HUES48 (cell line): ENCODE measurements at regions not wholly inside any gene's neighbourhood (a gene's known extent, or its start where the extent isn't known, plus 50 kb on each side); places are given as distances from the start of the nearest gene placed in this dataset.

Source experiments
- H3K27ac ChIP-seq: one replicate; pipeline ENCODE4 v1.7.0; 2013; ENCODE audit warnings: low read depth, low read length, inconsistent platforms
- H3K27me3 ChIP-seq: 2 replicates; pipeline ENCODE4 v1.6.1; 2013; ENCODE audit warnings: mild to moderate bottlenecking, low read length; ENCODE audit not compliant: control insufficient read depth, insufficient read depth
- H3K36me3 ChIP-seq: 2 replicates; pipeline ENCODE4 v1.6.1; 2013; ENCODE audit warnings: low read length; ENCODE audit not compliant: control insufficient read depth, insufficient read depth
- H3K4me1 ChIP-seq: 2 replicates; pipeline ENCODE4 v1.6.1; 2013; ENCODE audit warnings: mild to moderate bottlenecking, low read length; ENCODE audit not compliant: control insufficient read depth, insufficient read depth
- H3K4me3 ChIP-seq: 2 replicates; pipeline ENCODE4 v1.5.1; 2013; ENCODE audit warnings: mild to moderate bottlenecking, low read depth, low read length
- H3K9ac ChIP-seq: 2 replicates; pipeline ENCODE4 v1.6.1; 2013; ENCODE audit warnings: mild to moderate bottlenecking, low read depth, low read length, moderate library complexity
- H3K9me3 ChIP-seq: 2 replicates; pipeline ENCODE4 v1.6.1; 2013; ENCODE audit warnings: low read length; ENCODE audit not compliant: control insufficient read depth, insufficient read depth

DNA sequence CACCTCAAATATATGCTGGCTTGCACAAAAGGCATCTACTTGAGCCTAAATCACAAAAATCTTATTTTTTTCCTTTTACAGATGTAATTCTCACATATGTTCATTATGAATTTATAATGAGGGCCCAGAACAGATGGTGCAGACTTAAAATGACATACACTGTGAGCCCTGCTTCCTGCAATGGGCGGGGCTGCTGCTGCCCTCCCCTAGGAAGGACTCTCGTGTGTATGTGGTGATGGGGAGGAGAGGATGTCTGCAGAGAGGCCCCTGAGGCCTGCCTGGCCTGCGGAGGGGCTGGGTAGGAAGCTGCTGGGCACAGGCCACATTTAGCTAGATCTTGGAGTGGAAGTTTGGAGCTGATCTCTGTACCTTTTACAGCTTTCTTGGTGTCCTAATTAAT lies 233.4 kb upstream of the KIRREL3 start:
- Histone ChIP-seq H3K9ac (no peak overlapping the region), H3K4me3 (no peak overlapping the region), H3K27me3 (no peaks in the 10 kb centered on the region), H3K36me3 (no peaks in the 10 kb centered on the region), H3K9me3 (no peaks in the 10 kb centered on the region), H3K4me1 (no peaks in the 10 kb centered on the region), H3K27ac (no peak overlapping the region)

DNA sequence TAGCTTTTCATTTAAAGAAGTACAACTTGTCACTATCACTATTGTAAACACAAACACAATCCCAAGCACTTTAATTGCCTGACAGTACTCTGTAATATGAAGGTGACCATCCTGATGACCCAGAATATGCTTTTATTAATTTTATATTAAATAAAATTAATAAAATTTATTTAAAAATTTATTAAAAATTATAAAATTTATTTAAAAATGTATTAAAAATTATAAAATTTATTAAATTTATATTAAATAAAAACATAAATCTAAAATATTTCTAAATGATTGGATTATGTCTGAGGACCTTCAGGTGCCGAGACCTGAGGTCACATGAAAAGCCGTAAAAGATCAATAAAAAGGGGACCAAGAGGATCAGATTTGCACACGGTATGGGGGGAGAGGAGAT lies 229.8 kb upstream of the KIRREL3 start:
- H3K27me3 ChIP-seq = no peaks in the 10 kb centered on the region
- no peaks in the 10 kb centered on the region for H3K9me3 ChIP-seq
- H3K27ac ChIP-seq = no peak overlapping the region
- H3K36me3 ChIP-seq = no peaks in the 10 kb centered on the region
- H3K4me3 ChIP-seq = no peak overlapping the region
- no peak overlapping the region for H3K9ac ChIP-seq
- H3K4me1 ChIP-seq = no peaks in the 10 kb centered on the region

DNA sequence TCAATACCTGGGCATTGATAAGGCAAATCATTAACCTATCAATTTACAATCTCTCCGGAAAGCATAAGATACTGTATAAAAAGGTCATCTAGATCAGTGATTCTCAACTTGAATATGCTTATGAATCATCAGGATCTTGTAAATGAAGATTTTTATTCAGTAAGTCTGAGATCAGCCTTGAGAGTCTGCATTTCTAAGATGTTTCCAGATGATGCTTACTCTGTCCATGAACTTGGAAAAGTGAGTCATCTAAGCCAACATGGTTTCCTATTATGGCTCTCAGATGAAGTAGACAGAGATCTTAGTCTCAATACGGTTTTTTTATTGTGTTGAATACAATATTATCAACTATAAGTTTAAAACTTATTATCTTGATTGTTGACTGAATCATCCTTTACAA lies 226.4 kb upstream of the KIRREL3 start:
- Histone ChIP-seq H3K27ac (no peak overlapping the region), H3K36me3 (no peaks in the 10 kb centered on the region), H3K9ac (no peak overlapping the region), H3K4me3 (no peak overlapping the region), H3K4me1 (no peaks in the 10 kb centered on the region), H3K9me3 (no peaks in the 10 kb centered on the region), H3K27me3 (no peaks in the 10 kb centered on the region)

DNA sequence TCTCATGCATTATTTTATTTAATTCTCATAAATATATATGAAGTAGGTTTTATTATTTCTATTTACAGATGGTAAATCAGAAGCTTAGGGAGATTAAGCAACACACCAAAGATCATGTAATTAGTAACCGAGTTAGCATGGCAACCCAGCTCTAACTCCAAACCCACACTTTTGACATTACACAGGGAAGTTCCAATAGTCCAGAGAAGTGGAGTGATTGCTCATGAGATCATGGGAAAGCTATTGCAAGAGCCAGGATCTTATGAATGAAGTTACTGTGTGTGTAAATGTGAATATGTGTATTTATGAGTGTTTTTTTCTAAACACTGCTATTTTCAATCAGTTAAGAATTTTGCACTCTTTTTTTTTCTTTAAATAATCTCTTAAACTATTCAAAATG lies 225.8 kb upstream of the KIRREL3 start:
- Histone ChIP-seq H3K9ac (no peak overlapping the region), H3K27me3 (no peaks in the 10 kb centered on the region), H3K36me3 (no peaks in the 10 kb centered on the region), H3K9me3 (no peaks in the 10 kb centered on the region), H3K27ac (no peak overlapping the region), H3K4me1 (no peaks in the 10 kb centered on the region), H3K4me3 (no peak overlapping the region)

DNA sequence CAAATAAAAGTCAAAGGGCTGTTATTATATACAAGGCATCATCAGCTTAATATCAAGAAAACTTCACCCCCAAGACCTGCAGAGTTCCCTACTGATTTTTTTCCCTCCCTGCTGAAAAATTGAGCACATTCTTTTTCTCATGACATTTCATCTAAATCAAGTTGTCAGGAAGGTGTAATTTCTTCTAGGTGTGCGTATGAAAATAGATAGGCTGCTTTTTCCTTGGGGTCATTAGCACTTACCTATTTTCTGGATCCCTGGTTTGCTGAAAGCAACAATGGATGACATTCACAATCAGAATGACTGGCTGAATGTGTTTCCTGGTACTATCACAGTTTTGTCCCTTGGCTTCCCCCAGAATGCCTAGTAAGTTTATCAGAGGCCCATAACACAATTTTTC lies 225.0 kb upstream of the KIRREL3 start:
- no peaks in the 10 kb centered on the region for H3K4me1 ChIP-seq
- no peaks in the 10 kb centered on the region for H3K27me3 ChIP-seq
- no peaks in the 10 kb centered on the region for H3K9me3 ChIP-seq
- H3K4me3 ChIP-seq = no peak overlapping the region
- no peak overlapping the region for H3K9ac ChIP-seq
- H3K36me3 ChIP-seq = no peaks in the 10 kb centered on the region
- H3K27ac ChIP-seq = no peak overlapping the region

DNA sequence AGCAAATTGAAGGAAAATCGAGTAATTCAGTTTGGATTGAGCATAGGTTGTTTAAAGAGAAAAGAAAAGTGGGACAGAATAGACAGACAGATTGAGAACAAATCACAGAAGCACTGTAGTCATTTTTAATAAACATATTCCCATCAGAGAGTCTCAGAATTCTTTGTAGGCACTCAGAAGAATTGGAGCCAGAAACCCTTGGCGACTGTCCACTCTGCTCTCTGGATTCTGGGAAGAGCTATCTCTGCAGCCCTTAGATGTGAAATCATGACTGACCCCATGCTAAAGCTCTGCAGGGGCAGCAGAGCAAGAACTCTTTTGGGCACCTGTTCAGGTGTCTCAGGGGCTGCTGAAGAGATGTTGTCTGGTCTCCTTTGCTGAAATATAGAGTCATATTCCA lies 223.7 kb upstream of the KIRREL3 start:
- H3K9me3 ChIP-seq = no peaks in the 10 kb centered on the region
- H3K27ac ChIP-seq = no peak overlapping the region
- H3K4me1 ChIP-seq = no peaks in the 10 kb centered on the region
- no peak overlapping the region for H3K4me3 ChIP-seq
- no peaks in the 10 kb centered on the region for H3K27me3 ChIP-seq
- H3K9ac ChIP-seq = no peak overlapping the region
- H3K36me3 ChIP-seq = no peaks in the 10 kb centered on the region

DNA sequence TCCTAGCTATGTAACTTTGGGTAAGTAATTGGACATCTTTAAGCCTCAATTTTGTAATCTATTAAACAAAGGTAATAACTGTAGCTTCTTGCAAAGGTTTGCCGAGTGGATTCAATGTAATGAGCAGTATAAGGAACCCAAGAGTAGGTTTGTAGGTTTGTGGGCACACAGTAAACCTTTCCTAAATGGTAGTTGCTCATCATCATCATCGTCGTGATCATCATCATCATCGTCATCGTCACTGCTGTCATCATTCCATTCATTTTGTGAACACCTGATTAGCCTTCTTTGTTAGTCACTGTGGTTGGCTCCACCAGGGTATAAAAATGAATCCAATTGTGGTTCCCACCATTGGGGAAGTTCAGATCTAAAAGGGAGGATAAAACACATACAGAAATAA lies 223.1 kb upstream of the KIRREL3 start:
- Histone ChIP-seq H3K27ac (no peak overlapping the region), H3K36me3 (no peaks in the 10 kb centered on the region), H3K9ac (no peak overlapping the region), H3K9me3 (no peaks in the 10 kb centered on the region), H3K4me3 (no peak overlapping the region), H3K27me3 (no peaks in the 10 kb centered on the region), H3K4me1 (no peaks in the 10 kb centered on the region)

DNA sequence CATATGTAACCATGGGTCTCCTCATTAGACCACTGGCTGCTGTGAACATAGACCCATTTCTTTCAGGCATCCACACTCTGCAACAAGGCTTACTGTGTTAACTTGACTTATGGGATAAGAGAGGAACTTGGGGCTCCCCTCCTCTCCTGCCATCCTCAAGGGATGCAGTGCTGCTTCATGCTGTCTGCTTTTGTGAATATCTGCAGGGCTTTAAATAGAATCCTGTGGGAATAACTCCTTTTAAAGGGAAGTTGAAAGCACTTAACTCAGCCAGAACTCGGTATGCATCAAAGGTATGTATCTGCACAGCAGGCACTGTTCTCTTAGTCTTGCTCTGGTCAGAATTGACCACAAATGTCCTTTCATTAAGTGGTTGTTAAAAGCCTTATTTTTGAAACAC lies 222.5 kb upstream of the KIRREL3 start:
- Histone ChIP-seq H3K4me1 (no peaks in the 10 kb centered on the region), H3K9ac (no peak overlapping the region), H3K27me3 (no peaks in the 10 kb centered on the region), H3K27ac (no peak overlapping the region), H3K4me3 (no peak overlapping the region), H3K9me3 (no peaks in the 10 kb centered on the region), H3K36me3 (no peaks in the 10 kb centered on the region)

DNA sequence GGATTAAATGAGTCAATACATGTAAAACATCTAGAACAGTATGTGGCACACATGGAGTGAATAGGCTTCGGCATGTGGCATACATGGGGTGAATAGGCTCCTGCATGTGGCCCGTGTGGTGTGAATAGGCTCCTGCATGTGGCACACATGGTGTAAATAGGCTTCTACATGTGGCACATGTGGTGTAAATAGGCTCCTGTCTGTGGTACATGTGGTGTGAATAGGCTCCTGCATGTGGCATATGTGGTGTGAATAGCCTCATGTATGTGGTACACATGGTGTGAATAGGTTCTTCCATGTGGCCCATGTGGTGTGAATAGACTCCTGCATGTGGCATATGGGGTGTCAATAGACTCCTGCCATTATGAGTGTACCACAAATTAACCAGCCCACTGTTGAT lies 219.1 kb upstream of the KIRREL3 start:
- Histone ChIP-seq H3K4me3 (no peak overlapping the region), H3K27ac (no peak overlapping the region), H3K4me1 (no peaks in the 10 kb centered on the region), H3K27me3 (no peaks in the 10 kb centered on the region), H3K9ac (no peak overlapping the region), H3K36me3 (no peaks in the 10 kb centered on the region), H3K9me3 (no peaks in the 10 kb centered on the region)

DNA sequence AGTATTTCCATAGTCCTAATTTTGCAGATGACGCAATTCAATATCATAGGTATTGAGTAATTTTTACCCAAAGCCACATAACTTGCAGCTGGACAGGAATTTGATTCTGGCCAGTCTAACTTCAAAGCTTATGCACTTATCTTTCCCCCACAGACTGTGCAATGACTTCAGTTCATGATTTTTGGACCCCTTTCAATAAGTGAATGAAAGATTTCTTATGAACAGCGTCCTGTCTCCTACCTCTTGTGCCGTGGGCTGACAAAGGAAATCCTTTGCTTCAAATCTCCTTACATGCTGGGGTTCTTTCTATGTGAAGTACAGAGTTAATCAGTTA lies 217.7 kb upstream of the KIRREL3 start:
- Histone ChIP-seq H3K27ac (no peak overlapping the region), H3K36me3 (no peaks in the 10 kb centered on the region), H3K9me3 (no peaks in the 10 kb centered on the region), H3K4me3 (no peak overlapping the region), H3K9ac (no peak overlapping the region), H3K27me3 (no peaks in the 10 kb centered on the region), H3K4me1 (no peaks in the 10 kb centered on the region)

DNA sequence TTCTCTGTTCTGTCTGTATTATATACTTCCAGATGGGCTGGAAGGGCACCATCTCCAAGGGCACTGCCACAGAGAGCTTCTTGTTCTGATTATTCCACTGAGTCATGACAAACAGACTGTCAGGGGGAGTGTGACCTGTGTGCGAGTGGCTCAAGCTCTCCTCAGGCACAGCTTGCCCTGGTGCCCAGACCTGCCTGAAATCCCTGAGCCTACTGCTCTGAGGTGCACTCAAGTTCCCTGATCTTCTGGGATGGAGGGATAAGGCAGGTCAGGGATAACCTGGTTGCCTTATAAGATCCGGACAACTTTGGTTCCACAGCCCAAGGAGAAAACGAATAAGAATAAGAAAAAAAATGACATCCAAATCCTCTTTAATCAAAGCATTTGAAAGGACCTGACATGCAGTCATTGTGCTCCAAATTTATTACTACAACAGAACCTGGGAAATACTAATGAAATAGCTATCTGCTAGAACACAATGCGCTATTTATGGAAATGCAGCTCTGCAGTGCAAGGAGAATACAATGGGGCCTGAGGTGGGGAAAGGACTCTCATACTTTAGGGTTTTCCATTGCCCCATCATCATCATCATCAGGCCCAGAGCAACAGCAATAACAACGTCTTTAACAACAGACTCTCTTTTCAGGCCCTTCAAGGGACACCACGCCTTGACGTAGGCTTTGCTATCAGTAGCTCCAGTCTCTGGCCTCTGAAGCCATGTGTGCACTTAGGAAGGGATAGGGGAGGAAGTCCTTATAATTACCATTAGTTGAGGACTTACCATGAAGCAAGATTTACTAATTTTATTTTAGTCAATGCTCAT lies 217.1 kb upstream of the KIRREL3 start:
- Histone ChIP-seq H3K27ac (no peak overlapping the region), H3K4me3 (no peak overlapping the region), H3K4me1 (no peaks in the 10 kb centered on the region), H3K9me3 (no peaks in the 10 kb centered on the region), H3K36me3 (no peaks in the 10 kb centered on the region), H3K9ac (no peak overlapping the region), H3K27me3 (no peaks in the 10 kb centered on the region)
